Erythroblast (primary cell): ENCODE measurements at regions not wholly inside any gene's neighbourhood (a gene's known extent, or its start where the extent isn't known, plus 50 kb on each side); places are given as distances from the start of the nearest gene placed in this dataset.

Experiments used
- GATA1 ChIP-seq: IDR thresholded peaks from 2 replicates; pipeline ENCODE4 v1.6.1; 2011; ENCODE audit warnings: low read depth, mild to moderate bottlenecking, control low read depth, low read length, moderate library complexity
- POLR2A ChIP-seq: IDR thresholded peaks from 2 replicates; pipeline ENCODE4 v1.6.1; 2011; ENCODE audit warnings: mild to moderate bottlenecking, low read length

GRCh38 chr5:97422678-97423077 lies 239.6 kb upstream of the RIOK2 start:
- TF ChIP-seq POLR2A = no peak
- TF ChIP-seq GATA1 = no peak
